ENCODE measurements at regions not wholly inside any gene's neighbourhood (a gene's known extent, or its start where the extent isn't known, plus 50 kb on each side); places are given as distances from the start of the nearest gene placed in this dataset.

GRCh38 chr6:63395381-63395780, 75.6 kb upstream of the LGSN start:
- H3K27me3 Mint-ChIP-seq, result peaks cover 0 to 3% of the 10 kb centered on the region in 2 donors

GRCh38 chr6:63403725-63404124, 83.9 kb upstream of the LGSN start:
- Histone ChIP-seq H3K4me3 (ENCODE audit: low read length in 2 of 2) (no peak overlapping the region), H3K27me3 (ENCODE audit: insufficient read depth, low read length) (no peaks in the 10 kb centered on the region), H3K27ac (ENCODE audit: low read depth, low read length) (no peak overlapping the region), H3K36me3 (ENCODE audit: insufficient read depth, low read length) (no peaks in the 10 kb centered on the region), H3K9me3 (ENCODE audit: control insufficient read depth in 1 of 2, low read length in 2 of 2) (no peaks in the 10 kb centered on the region), H3K4me1 (ENCODE audit: insufficient read depth, low read length) (no peaks in the 10 kb centered on the region)
- ChIA-PET POLR2A (ENCODE audit: partially characterized antibody) (no interaction called here), CTCF (ENCODE audit: partially characterized antibody) (no interaction called here)
- H3K9me3 Mint-ChIP-seq, result peaks cover 0 to 4% (median 0%) of the 10 kb centered on the region in 8 donors
- H3K4me1 Mint-ChIP-seq, result no peaks in the 10 kb centered on the region
- DNase-seq, result no peak
- H3K27ac Mint-ChIP-seq, result no peak overlapping the region
- H3K36me3 Mint-ChIP-seq, result no peaks in the 10 kb centered on the region
- H3K4me3 Mint-ChIP-seq, result no peak overlapping the region
- no peaks in the 10 kb centered on the region for H3K27me3 Mint-ChIP-seq
- intact Hi-C loops (cut with micrococcal nuclease), result no loop called here

More at GRCh38 chr6:63395381-63395780, 75.6 kb upstream of the LGSN start:
- intact Hi-C loops (cut with micrococcal nuclease), result no loop called here
- no peak overlapping the region for H3K4me3 Mint-ChIP-seq
- no peak overlapping the region for H3K27ac ChIP-seq (ENCODE audit: low read depth, low read length)
- no peaks in the 10 kb centered on the region for H3K27me3 ChIP-seq (ENCODE audit: insufficient read depth, low read length)
- DNase-seq, result no peak
- ChIA-PET POLR2A (ENCODE audit: partially characterized antibody) (no interaction called here), CTCF (ENCODE audit: partially characterized antibody) (no interaction called here)
- H3K4me1 ChIP-seq (ENCODE audit: insufficient read depth, low read length), result no peaks in the 10 kb centered on the region
- no peak overlapping the region for H3K4me3 ChIP-seq (ENCODE audit: low read length in 2 of 2)
- H3K27ac Mint-ChIP-seq, result no peak overlapping the region
- H3K9me3 Mint-ChIP-seq, result peaks cover 0 to 2% (median 0%) of the 10 kb centered on the region in 8 donors
- no peaks in the 10 kb centered on the region for H3K36me3 ChIP-seq (ENCODE audit: insufficient read depth, low read length)
- no peaks in the 10 kb centered on the region for H3K4me1 Mint-ChIP-seq
- no peaks in the 10 kb centered on the region for H3K9me3 ChIP-seq (ENCODE audit: control insufficient read depth in 1 of 2, low read length in 2 of 2)
- no peaks in the 10 kb centered on the region for H3K36me3 Mint-ChIP-seq

DNA sequence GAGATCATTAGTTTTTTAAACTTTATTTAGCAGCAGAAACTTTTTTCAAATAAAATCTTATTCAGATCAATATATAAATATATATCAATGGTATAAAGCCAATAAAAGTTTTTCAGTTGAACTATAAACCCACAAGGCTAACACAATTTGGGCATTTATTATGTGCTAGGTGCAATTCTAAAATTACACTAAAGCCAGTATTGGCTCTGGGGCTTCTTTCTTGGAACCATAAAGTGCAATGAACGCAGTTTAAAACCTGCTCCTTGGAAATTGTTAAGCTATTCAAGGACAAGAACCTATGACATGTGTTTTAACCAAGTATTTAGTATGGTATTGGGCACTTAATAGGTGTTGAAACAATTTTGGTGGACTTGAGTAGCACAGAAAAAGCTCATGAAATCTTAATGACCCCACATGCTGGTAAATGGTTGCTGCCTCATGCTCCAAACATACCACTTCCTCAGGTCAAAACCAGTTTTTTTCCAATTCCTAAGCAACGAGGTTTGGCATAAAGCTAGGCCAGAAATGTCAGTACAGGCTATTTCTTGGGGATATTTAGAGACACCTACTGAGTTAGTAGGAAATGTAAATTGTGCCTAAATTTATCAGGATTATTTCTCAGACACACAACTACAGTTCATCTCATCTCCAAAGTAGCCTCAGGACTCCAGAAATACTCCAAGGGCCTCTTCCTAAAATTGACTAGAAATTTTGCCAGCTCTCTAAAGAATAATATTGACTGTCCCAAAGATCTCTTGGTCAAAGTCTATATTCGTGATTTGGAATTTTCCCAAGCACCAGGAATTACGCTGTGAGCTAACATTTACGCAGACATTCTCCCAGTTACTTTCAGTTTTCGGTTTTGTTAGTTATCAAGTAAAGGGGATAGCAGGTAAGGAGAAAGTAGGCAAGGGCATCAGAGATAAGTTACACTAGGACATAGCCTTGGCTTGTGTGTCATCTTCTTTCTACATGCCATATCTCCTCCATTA, 90.9 kb upstream of the LGSN start:
- intact Hi-C loops (cut with micrococcal nuclease), result no loop called here
- H3K4me3 Mint-ChIP-seq, result no peak overlapping the region
- Histone ChIP-seq H3K4me1 (ENCODE audit: insufficient read depth, low read length) (no peaks in the 10 kb centered on the region), H3K27ac (ENCODE audit: low read depth, low read length) (no peak overlapping the region), H3K9me3 (ENCODE audit: control insufficient read depth in 1 of 2, low read length in 2 of 2) (no peaks in the 10 kb centered on the region), H3K36me3 (ENCODE audit: insufficient read depth, low read length) (no peaks in the 10 kb centered on the region), H3K4me3 (ENCODE audit: low read length in 2 of 2) (no peak overlapping the region), H3K27me3 (ENCODE audit: insufficient read depth, low read length) (no peaks in the 10 kb centered on the region)
- DNase-seq, result no peak
- no peaks in the 10 kb centered on the region for H3K4me1 Mint-ChIP-seq
- H3K27ac Mint-ChIP-seq, result no peak overlapping the region
- no peaks in the 10 kb centered on the region for H3K36me3 Mint-ChIP-seq
- H3K27me3 Mint-ChIP-seq, result no peaks in the 10 kb centered on the region
- H3K9me3 Mint-ChIP-seq, result peaks cover 0 to 3% (median 0%) of the 10 kb centered on the region in 8 donors
- ChIA-PET CTCF (ENCODE audit: partially characterized antibody) (no interaction called here), POLR2A (ENCODE audit: partially characterized antibody) (no interaction called here)

DNA sequence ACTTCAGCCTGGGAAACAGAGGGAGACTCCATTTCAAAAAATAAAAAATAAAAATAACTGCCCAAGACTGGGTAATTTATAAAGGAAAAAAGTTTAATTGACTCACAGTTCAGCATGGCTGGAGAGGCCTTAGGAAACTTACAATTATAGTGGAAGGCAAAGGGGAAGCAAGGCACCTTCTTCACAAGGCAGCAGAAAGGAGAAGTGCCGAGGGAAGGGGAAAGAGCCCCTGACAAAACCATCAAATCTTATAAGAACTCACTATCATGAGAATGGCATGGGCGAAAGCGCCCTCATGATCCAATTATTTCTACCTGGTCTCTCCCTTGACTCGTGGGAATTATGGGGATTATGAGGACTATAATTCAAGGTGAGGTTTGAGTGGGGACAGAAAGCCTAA, 95.5 kb upstream of the LGSN start:
- H3K27me3 Mint-ChIP-seq, result no peaks in the 10 kb centered on the region
- ChIA-PET POLR2A (ENCODE audit: partially characterized antibody) (no interaction called here), CTCF (ENCODE audit: partially characterized antibody) (no interaction called here)
- H3K9me3 ChIP-seq (ENCODE audit: control insufficient read depth in 1 of 2, low read length in 2 of 2), result no peaks in the 10 kb centered on the region
- H3K4me3 ChIP-seq (ENCODE audit: low read length in 2 of 2), result no peak overlapping the region
- intact Hi-C loops (cut with micrococcal nuclease), result no loop called here
- no peaks in the 10 kb centered on the region for H3K4me1 ChIP-seq (ENCODE audit: insufficient read depth, low read length)
- no peak overlapping the region for H3K4me3 Mint-ChIP-seq
- no peaks in the 10 kb centered on the region for H3K36me3 Mint-ChIP-seq
- no peak overlapping the region for H3K27ac ChIP-seq (ENCODE audit: low read depth, low read length)
- H3K36me3 ChIP-seq (ENCODE audit: insufficient read depth, low read length), result no peaks in the 10 kb centered on the region
- no peaks in the 10 kb centered on the region for H3K27me3 ChIP-seq (ENCODE audit: insufficient read depth, low read length)
- no peak for DNase-seq
- no peaks in the 10 kb centered on the region for H3K4me1 Mint-ChIP-seq
- no peak overlapping the region for H3K27ac Mint-ChIP-seq
- peaks cover 0 to 5% (median 2%) of the 10 kb centered on the region in 8 donors for H3K9me3 Mint-ChIP-seq

GRCh38 chr6:63418741-63419140, 99.0 kb upstream of the LGSN start:
- Mint-ChIP-seq H3K9me3 (peaks cover 2 to 17% (median 10%) of the 10 kb centered on the region in 8 donors), H3K4me3 (no peak overlapping the region), H3K27me3 (peaks cover 0 to 1% of the 10 kb centered on the region in 2 donors), H3K36me3 (peaks cover 0 to 1% of the 10 kb centered on the region in 2 donors), H3K4me1 (no peaks in the 10 kb centered on the region), H3K27ac (no peak overlapping the region)
- intact Hi-C loops (cut with micrococcal nuclease), result no loop called here
- no peak overlapping the region for H3K27ac ChIP-seq (ENCODE audit: low read depth, low read length)
- ChIA-PET CTCF (ENCODE audit: partially characterized antibody) (no interaction called here), POLR2A (ENCODE audit: partially characterized antibody) (no interaction called here)
- H3K9me3 ChIP-seq (ENCODE audit: control insufficient read depth in 1 of 2, low read length in 2 of 2), result no peaks in the 10 kb centered on the region
- no peak for DNase-seq
- H3K27me3 ChIP-seq (ENCODE audit: insufficient read depth, low read length), result no peaks in the 10 kb centered on the region
- H3K4me1 ChIP-seq (ENCODE audit: insufficient read depth, low read length), result no peaks in the 10 kb centered on the region
- no peak overlapping the region for H3K4me3 ChIP-seq (ENCODE audit: low read length in 2 of 2)
- H3K36me3 ChIP-seq (ENCODE audit: insufficient read depth, low read length), result no peaks in the 10 kb centered on the region

DNA sequence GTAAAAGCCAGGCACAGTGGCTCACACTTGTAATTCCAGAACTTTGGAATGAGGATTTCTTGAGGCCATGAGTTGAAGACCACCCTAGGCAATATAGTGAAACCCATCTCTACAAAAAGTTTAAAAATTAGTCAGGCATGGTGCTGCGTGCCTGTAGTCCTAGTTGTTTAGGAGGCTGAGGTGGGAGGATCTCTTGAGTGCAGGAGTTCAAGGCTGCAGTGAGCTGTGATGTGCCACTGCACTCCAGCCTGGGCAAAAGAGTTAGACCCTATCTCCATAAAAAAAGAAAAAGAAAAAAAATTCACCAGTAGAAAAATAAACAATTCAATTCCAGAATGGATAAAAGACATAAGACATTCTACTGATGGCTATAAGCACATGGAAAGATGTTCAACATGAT, 104.9 kb upstream of the LGSN start:
- Histone ChIP-seq H3K9me3 (ENCODE audit: control insufficient read depth in 1 of 2, low read length in 2 of 2) (no peaks in the 10 kb centered on the region), H3K27me3 (ENCODE audit: insufficient read depth, low read length) (no peaks in the 10 kb centered on the region), H3K36me3 (ENCODE audit: insufficient read depth, low read length) (no peaks in the 10 kb centered on the region), H3K27ac (ENCODE audit: low read depth, low read length) (no peak overlapping the region), H3K4me1 (ENCODE audit: insufficient read depth, low read length) (no peaks in the 10 kb centered on the region), H3K4me3 (ENCODE audit: low read length in 2 of 2) (no peak overlapping the region)
- H3K4me3 Mint-ChIP-seq, result no peak overlapping the region
- ChIA-PET CTCF (ENCODE audit: partially characterized antibody) (no interaction called here), POLR2A (ENCODE audit: partially characterized antibody) (no interaction called here)
- H3K27me3 Mint-ChIP-seq, result peaks cover 0 to 1% of the 10 kb centered on the region in 2 donors
- intact Hi-C loops (cut with micrococcal nuclease), result no loop called here
- H3K36me3 Mint-ChIP-seq, result peaks cover 0 to 1% of the 10 kb centered on the region in 2 donors
- H3K9me3 Mint-ChIP-seq, result peaks cover 2 to 17% (median 9%) of the 10 kb centered on the region in 8 donors
- DNase-seq, result no peak
- H3K4me1 Mint-ChIP-seq, result no peaks in the 10 kb centered on the region
- H3K27ac Mint-ChIP-seq, result no peak overlapping the region

GRCh38 chr6:63425493-63425892, 105.7 kb upstream of the LGSN start:
- Mint-ChIP-seq H3K9me3 (peaks cover 1 to 13% (median 6%) of the 10 kb centered on the region in 8 donors), H3K4me3 (no peak overlapping the region)
- CTCF ChIA-PET (ENCODE audit: partially characterized antibody), result no interaction called here

More at GRCh38 chr6:63425493-63425892, 105.7 kb upstream of the LGSN start:
- Histone ChIP-seq H3K9me3 (ENCODE audit: control insufficient read depth in 1 of 2, low read length in 2 of 2) (no peaks in the 10 kb centered on the region), H3K4me1 (ENCODE audit: insufficient read depth, low read length) (no peaks in the 10 kb centered on the region), H3K36me3 (ENCODE audit: insufficient read depth, low read length) (no peaks in the 10 kb centered on the region), H3K27ac (ENCODE audit: low read depth, low read length) (no peak overlapping the region), H3K4me3 (ENCODE audit: low read length in 2 of 2) (no peak overlapping the region), H3K27me3 (ENCODE audit: insufficient read depth, low read length) (no peaks in the 10 kb centered on the region)
- POLR2A ChIA-PET (ENCODE audit: partially characterized antibody), result no interaction called here
- Mint-ChIP-seq H3K36me3 (peaks cover 0 to under 1% of the 10 kb centered on the region in 2 donors), H3K27me3 (peaks cover 0 to 2% of the 10 kb centered on the region in 2 donors), H3K27ac (no peak overlapping the region), H3K4me1 (no peaks in the 10 kb centered on the region)
- intact Hi-C loops (cut with micrococcal nuclease), result no loop called here
- DNase-seq, result no peak
